GM18498 (cell line): ENCODE measurements at regions not wholly inside any gene's neighbourhood (a gene's known extent, or its start where the extent isn't known, plus 50 kb on each side); places are given as distances from the start of the nearest gene placed in this dataset.
A peak's percentile ranks its signal among the peaks of the same experiment; 100 is the strongest.

ENCODE experiments used
- ATAC-seq: cut with Tn5 transposase; IDR thresholded peaks from one replicate; pipeline ENCODE4 v1.9.1; 2021; ENCODE audit warnings: mild to moderate bottlenecking, moderate library complexity; ENCODE audit not compliant: unreplicated experiment

GRCh38 chrX:139126493-139126892 is 404.0 kb upstream of the F9 start:
- ATAC-seq: peak; percentile 69

- no peak for ATAC-seq
Observed at GRCh38 chrX:139125916-139126315, 404.6 kb upstream of the F9 start.

- ATAC-seq: no peak
Observed at GRCh38 chrX:139121616-139122286, 408.8 kb upstream of the F9 start.

GRCh38 chrX:139120760-139121159 is 409.2 kb upstream of the FGF13 start:
- ATAC-seq: no peak

- ATAC-seq: no peak
Observed at GRCh38 chrX:139113708-139114107, 402.2 kb upstream of the FGF13 start.

GRCh38 chrX:139112432-139112831 is 400.9 kb upstream of the FGF13 start:
- ATAC-seq: no peak

GRCh38 chrX:139106069-139106468 is 394.6 kb upstream of the FGF13 start:
- ATAC-seq: no peak

DNA sequence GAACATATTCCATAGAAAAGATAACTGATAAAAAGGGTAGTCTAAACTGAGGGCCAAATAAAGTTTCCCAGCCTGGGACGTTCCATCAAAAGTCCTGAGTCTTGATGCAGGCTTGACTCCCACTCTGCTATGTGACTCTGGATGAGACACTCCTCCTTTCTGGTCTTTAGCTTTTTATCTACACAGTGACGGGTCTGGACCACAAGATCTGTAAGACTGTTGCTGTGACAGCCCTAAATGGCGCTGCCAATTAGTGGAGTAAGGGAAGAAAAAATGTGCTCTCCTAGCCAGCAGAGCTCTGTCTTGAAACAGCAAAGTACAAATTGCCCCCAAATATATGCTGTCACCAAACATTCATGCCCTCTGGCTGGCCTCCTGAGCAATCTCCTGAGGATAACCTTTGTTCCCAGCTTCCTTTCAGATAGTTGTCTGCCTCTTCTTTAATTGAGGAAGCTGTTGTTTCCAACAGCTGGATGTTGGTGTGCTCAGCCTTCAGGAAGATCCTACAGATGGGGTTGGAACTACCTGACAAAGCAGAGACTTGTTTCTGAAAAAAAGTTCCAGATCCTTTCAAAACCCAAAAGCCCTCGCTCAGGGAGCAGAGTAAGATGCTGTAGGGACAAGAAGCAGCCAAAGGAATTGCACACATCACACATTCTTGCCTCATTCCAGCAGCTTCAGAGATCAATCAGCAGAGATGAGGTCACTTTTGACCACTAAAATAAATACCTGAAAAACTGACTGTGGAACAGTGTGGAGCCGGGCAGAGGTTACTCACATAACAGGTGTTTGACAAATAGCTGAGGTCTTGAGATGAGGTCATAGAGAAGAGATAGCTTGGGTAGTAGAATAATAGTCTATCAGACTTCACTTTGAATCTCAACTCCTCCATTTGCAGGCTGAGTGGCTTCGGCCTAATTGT is 383.4 kb upstream of the FGF13 start:
- no peak for ATAC-seq

- no peak for ATAC-seq
Observed at GRCh38 chrX:139093201-139093600, 381.7 kb upstream of the FGF13 start.

DNA sequence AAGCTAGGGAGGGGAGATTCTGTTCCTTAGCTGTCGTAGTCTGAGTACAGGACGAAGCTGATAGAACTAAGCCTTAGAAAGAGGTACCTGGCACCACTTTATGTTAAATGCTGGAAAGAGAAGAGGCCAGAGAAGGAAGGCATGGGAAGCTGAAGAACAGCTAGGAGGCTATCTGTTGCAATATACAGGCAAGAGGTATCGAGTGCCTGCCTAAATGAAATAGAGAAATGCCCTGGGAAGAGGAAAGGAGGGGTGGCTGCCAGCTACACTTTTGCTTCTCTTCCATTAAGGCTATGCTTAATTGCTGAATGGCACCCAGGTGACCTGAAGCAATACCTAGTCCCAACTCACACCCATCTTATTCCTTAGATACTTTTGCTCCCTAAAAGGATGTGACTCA is 380.4 kb upstream of the FGF13 start:
- no peak for ATAC-seq

GRCh38 chrX:139091066-139091465 is 379.5 kb upstream of the FGF13 start:
- ATAC-seq: no peak

GRCh38 chrX:139086246-139086645 is 374.7 kb upstream of the FGF13 start:
- no peak for ATAC-seq

DNA sequence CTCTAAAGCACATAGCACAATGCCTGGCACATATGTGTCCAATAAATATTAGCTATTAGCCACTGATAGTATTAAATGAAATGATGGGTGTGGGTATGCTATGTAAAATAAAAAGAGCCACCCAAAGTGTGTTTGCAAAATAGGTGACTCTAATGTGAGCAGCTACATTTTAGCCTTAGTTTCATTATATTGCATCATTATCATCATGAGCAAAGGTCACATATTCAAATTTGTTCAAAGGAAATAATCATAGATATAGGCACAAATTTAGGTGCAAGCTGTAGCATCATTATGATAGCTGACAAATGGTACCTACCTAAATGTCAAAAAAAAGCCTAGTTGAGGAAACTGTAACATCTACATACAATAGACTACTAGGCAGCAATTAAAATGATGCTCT is 373.9 kb upstream of the FGF13 start:
- no peak for ATAC-seq

DNA sequence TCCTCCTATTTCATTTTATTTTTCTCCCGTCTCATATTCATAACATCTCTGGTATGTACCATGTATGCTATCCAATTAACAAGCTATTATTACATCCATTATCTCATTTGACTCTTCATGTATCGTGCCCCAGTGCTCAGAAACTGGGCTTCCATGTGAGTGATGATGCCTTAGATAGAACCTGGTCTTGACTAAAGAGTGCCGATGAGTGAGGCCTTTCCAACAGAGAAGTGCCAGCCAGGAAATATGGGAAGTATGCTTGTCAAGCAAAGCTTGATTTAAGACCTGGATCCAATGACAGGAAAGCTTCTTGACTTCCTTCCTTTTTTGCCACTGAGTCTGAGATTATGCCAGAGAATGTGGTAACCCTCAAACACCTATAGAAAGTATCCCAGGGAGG is 371.7 kb upstream of the FGF13 start:
- no peak for ATAC-seq

- ATAC-seq: no peak
Observed at GRCh38 chrX:139081965-139082364, 370.4 kb upstream of the FGF13 start.

GRCh38 chrX:139079789-139080188 is 368.3 kb upstream of the FGF13 start:
- ATAC-seq: no peak

- no peak for ATAC-seq
Observed at GRCh38 chrX:139078761-139079280, 367.3 kb upstream of the FGF13 start.

DNA sequence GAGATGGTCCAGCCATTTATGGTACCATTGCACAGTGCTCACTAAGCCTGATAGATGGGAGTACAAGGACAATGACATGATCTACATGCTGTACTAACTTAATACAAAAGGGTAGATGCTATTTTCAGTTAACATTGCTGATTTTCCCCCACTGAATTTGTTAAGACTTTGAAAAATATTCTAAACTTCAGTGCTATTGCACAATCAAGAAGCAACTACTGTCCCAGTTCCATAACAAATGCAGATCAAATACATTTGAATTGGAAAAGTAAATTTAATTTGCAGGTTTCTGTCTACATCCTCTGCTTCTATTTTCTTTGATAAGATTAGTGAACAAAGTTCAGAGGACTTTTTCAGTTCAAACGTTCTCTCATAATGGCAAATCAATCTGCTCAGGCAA is 366.8 kb upstream of the FGF13 start:
- no peak for ATAC-seq

DNA sequence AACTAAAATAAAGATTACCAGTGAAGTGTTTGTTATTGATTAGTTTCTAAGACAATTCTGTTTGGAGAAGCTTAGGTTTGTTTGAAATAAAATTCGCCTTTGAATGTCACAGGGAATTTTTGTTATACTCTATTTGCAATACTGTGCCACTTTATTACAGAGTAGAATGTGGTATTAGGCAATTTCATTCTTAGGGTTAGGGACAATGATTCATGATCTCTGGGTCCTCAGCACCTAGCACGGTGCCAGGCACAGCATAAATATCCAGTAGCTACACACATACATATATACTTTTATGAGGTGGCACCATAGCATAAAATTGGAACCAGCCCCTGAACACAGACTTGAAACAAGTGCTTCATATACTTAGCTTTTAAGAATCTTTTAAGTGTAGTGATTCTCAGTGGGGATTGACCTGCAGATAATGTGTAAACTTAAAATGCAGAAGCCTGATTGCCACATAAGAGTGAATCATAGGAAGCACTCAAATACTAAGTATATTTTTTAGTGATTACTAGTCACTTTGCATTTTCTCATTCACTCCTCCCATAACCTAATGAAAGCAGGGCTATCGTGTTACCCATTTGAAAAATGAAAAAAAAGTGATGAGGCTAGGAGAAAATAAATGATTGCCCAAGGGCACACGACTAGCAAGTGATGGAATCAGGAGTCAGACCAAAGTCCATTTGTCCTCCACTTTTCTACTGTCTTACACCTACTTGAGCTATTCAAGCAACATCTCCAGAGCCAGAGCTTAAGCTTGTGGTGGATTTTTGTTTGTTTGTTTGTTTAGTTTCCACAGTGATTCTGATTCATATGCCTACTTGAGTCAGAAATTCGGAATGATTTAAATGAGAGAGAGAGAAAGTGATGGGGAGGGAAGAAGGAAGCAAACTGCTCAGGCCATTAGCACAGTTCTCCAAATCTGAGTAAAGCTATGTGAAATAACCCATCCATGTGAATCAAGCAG is 366.0 kb upstream of the FGF13 start:
- ATAC-seq: no peak

DNA sequence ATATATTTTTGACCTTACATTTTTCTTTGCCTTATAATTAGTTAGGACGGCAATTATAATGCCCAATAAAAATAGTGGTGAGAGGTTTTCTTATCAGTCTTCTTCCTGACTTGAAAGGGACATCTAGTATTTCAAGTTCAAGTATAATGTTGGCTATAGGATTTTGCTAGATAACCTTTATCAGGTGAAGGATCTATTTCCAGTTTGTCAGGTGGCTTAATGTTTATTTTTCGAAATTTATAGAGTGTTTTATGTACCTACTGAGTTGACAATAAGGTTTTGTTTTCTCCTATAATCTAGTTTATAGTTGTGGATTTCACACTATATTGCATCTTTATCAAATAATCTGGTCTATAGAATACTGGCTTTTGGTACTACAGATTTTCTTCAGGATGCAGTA is 351.8 kb upstream of the FGF13 start:
- no peak for ATAC-seq
